GM19324 (cell line): ENCODE measurements at regions not wholly inside any gene's neighbourhood (a gene's known extent, or its start where the extent isn't known, plus 50 kb on each side); places are given as distances from the start of the nearest gene placed in this dataset.
A peak's percentile ranks its signal among the peaks of the same experiment; 100 is the strongest.

Experiments used
- ATAC-seq: cut with Tn5 transposase; IDR thresholded peaks from one replicate; pipeline ENCODE4 v1.9.1; 2021; ENCODE audit warnings: mild to moderate bottlenecking, moderate library complexity; ENCODE audit not compliant: unreplicated experiment, low FRiP score

GRCh38 chr6:146865756-146866379, 267.1 kb downstream of the ADGB start:
- no peak for ATAC-seq

- ATAC-seq = no peak
Measured at GRCh38 chr6:146866731-146867414, 268.1 kb downstream of the ADGB start.

DNA sequence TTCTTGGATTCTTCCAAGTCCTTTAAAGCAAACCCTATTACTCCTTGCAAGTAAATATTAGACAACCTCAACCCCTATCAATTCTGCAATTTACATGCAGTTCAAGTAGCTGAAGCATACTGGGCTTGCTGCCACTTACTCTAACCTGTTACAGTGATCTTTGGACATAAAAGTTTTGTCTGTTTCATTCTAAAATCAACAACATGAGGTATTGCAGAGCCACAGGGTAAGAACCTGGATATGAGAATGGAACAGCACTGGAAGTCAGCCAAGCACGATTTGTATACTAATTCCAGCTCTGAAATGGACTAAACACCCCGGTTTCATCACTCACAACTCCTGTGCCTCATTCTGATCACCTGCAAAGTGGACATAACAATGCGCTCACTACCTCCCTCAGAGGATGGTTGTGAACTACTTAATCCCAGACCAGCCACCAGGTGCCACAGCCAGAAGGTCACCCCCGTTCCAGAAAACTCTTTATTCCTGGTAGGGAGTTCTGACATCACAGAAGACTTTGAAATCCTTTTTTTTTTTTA, 270.0 kb downstream of the ADGB start:
- no peak for ATAC-seq

GRCh38 chr6:146870760-146871159, 272.0 kb downstream of the ADGB start:
- ATAC-seq = no peak

GRCh38 chr6:146871611-146872425, 273.0 kb downstream of the ADGB start:
- ATAC-seq = no peak

GRCh38 chr6:146872426-146872785, 273.6 kb downstream of the ADGB start:
- ATAC-seq = no peak

GRCh38 chr6:146874278-146875018, 275.7 kb downstream of the ADGB start:
- no peak for ATAC-seq

DNA sequence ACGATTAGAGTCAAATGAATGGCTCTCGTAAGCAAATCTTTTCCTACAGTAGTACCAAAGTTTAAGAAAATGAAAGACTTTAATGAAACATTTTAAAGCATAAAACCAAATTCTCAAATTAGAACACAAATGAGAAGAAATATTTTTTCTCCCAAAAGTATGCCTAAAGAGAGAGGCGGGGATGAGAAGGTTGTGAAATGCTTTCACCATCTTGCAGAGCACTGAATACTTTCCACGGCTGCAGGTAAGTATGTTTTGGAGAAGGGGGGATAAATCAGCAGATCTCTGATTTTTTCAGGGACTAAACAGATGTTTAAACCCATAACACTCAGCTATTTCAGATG, 277.1 kb downstream of the ADGB start:
- no peak for ATAC-seq

DNA sequence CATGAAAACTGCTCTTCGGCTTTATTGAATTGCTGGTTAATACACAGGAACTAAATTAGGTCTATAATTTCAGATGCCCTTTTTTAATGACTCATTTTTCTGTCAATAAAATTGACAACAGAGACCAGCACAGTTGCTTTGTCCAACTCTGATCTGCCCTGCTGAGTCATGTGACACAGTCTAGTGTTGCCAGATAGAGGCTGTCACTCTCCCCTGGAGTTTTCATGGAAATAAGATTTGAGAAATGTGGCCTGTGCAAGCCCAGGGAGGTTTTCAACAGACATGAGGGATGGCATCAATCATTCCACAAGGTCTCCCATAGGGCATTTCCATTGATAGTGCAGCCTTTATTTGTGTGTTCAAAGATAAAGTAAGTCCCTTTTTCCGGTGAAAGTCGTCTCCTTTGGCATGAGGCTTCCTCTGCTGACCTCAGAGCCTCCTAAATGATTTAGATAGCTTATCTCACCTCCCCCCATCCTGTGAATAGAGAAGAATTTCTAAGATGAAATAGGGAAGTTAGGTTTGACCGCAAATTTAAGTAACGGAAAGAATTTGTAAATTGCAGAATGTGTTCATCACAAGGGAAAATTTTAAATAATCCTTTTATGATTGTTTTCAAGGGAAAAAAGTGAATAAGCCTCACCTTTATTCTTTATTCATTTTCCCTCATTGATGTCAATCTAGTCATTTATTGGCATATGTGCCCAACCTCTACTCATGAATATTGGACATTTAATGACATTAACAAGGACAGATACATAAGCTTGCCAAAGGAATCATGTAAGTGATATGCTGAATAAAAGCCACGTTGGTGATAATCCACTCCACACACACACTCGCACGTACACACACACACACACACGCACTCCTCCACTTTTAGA, 277.7 kb downstream of the ADGB start:
- ATAC-seq = no peak

- ATAC-seq = no peak
Measured at GRCh38 chr6:146878168-146878951, 279.6 kb downstream of the ADGB start.

DNA sequence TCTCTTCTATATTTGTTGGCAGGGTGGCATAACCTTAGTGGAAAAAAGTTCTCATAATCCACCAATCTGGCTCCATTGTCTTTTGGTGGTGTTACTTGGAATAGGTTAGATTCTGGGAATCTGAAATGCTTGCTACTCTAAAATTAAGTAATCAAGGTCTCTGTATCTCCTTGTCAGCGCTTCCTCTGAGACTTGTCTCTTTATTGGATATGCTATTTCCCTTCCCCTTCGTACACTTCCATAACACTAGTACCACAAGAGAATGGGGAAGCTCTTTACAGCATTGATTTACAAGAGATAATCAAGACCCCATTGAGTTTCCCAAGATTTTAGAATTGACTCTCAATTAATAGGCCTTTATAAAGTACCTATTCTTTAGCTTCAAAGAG, 280.2 kb downstream of the ADGB start:
- no peak for ATAC-seq

DNA sequence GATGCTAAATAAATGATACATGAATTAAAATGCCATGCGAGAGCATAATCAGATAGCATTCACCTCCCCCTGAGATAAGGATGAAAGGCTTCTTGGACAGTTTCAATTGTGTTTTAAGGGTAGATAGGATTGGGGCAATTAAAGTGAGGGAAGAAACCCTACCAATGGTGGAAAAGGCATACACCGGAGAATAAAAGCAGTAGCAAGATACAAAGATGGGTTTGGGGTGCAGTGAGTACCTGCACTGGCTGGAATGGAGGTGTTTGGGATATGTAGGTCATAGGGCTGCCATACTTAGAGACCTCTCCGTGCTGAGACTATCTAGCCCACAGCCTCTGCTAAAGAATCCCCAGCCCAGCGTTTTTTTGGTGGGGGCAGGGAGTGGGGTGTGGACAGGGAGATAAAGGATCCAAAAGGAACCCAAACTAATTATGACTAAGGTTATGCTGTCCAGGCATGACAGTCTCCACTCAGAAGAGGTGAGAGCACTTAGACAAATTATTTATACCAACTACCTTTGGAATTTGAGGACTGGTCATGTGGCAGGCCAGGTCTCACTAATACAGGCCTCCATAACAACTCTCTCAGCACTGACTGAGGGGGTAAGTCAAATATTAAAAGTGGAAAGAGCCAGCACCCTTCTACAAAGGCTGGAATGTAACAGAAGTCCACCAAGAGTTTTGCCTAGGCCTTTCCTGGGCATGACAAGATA, 280.8 kb downstream of the ADGB start:
- no peak for ATAC-seq

GRCh38 chr6:146881228-146882181, 282.7 kb downstream of the ADGB start:
- no peak for ATAC-seq

- no peak for ATAC-seq
Measured at GRCh38 chr6:146883640-146884531, 285.1 kb downstream of the ADGB start.

GRCh38 chr6:146884728-146885127, 286.0 kb downstream of the ADGB start:
- ATAC-seq = peak; percentile 81

GRCh38 chr6:146885708-146886457, 287.1 kb downstream of the ADGB start:
- no peak for ATAC-seq
